GM23338 (cell line): ENCODE measurements at regions not wholly inside any gene's neighbourhood (a gene's known extent, or its start where the extent isn't known, plus 50 kb on each side); places are given as distances from the start of the nearest gene placed in this dataset.
A peak's percentile ranks its signal among the peaks of the same experiment; 100 is the strongest.

ENCODE experiments used
- CREB1 ChIP-seq: fragments of 250-450 bp; sonication (Bioruptor Pico); IDR thresholded peaks from 2 replicates; pipeline ENCODE4 v1.5.0; 2020; ENCODE audit warnings: low read depth, mild to moderate bottlenecking, moderate library complexity
- CTCF ChIP-seq, 2 experiments: fragments of 200-600 bp in 1 of 2; sonication (generic) in 1 of 2; conservative IDR thresholded peaks; 2 replicates each; pipeline versions ENCODE4 v1.5.1 to v1.6.1; 2016 to 2017; ENCODE audit warnings: antibody characterized with exemption in 2 of 2, low read depth in 2 of 2, mild to moderate bottlenecking in 2 of 2, moderate library complexity in 1 of 2
- ETS1 ChIP-seq: IDR thresholded peaks from 2 replicates; pipeline ENCODE4 v1.6.1; 2016; ENCODE audit warnings: antibody characterized with exemption
- EZH2 ChIP-seq: fragments of 200-600 bp; sonication (generic); IDR thresholded peaks from one replicate; pipeline ENCODE4 v1.8.0; 2017; ENCODE audit warnings: antibody characterized with exemption, mild to moderate bottlenecking, low read depth; ENCODE audit not compliant: unreplicated experiment
- EZH2phosphoT487 ChIP-seq: fragments of 200-600 bp; sonication (generic); IDR thresholded peaks from one replicate; pipeline ENCODE4 v1.8.1; 2018; ENCODE audit warnings: antibody characterized with exemption; ENCODE audit not compliant: unreplicated experiment
- JUNB ChIP-seq: IDR thresholded peaks from one replicate; pipeline ENCODE4 v1.6.1; 2016; ENCODE audit warnings: antibody characterized with exemption; ENCODE audit not compliant: unreplicated experiment
- NANOG ChIP-seq: IDR thresholded peaks from 2 replicates; pipeline ENCODE4 v1.6.1; 2016; ENCODE audit warnings: antibody characterized with exemption, borderline replicate concordance
- POLR2AphosphoS5 ChIP-seq: IDR thresholded peaks from 2 replicates; pipeline ENCODE4 v1.6.1; 2016; ENCODE audit warnings: antibody characterized with exemption, low read depth
- REST ChIP-seq: IDR thresholded peaks from one replicate; pipeline ENCODE4 v1.6.1; 2018; ENCODE audit warnings: antibody characterized with exemption; ENCODE audit not compliant: unreplicated experiment
- STAT1 ChIP-seq: IDR thresholded peaks from one replicate; pipeline ENCODE4 v1.6.1; 2016; ENCODE audit warnings: antibody characterized with exemption; ENCODE audit not compliant: unreplicated experiment
- ZNF114 ChIP-seq: fragments of 250-450 bp; sonication (Bioruptor Pico); IDR thresholded peaks from 2 replicates; pipeline ENCODE4 v1.5.0; 2020; ENCODE audit warnings: mild to moderate bottlenecking, moderate library complexity
- ZNF331 ChIP-seq: fragments of 250-450 bp; sonication (Bioruptor Pico); IDR thresholded peaks from 2 replicates; pipeline ENCODE4 v1.5.0; 2020; ENCODE audit warnings: low read depth, mild to moderate bottlenecking, moderate library complexity

GRCh38 chr13:79043208-79043607, 362.8 kb downstream of the RBM26 start:
- TF ChIP-seq REST (no peak), CTCF (conservative IDR thresholded peaks at IDR 0.05; ENCODE audit: low read depth in 2 of 2) (peak in 1 of 2 experiments; percentile 6; a peak in 2 of 4 replicates), EZH2phosphoT487 (no peak), EZH2 (no peak), POLR2AphosphoS5 (no peak), JUNB (no peak), CREB1 (no peak), ETS1 (no peak), STAT1 (no peak), NANOG (no peak), ZNF331 (CRISPR knock-in tag) (no peak), ZNF114 (CRISPR knock-in tag) (no peak)
